Cardiac fibroblast (primary cell): ENCODE measurements at regions not wholly inside any gene's neighbourhood (a gene's known extent, or its start where the extent isn't known, plus 50 kb on each side); places are given as distances from the start of the nearest gene placed in this dataset.
"Not testable (repeated sequence)": the region's sequence is repeated elsewhere in the genome, so short reads cannot be mapped to it uniquely, and the experiment has no call there.

ENCODE experiments used
- DNase-seq, 2 donors: peaks; one replicate each; pipeline versions ENCODE4 v3.0.0 to v3.0.0-alpha.2; 2010; ENCODE audit warnings: low read depth in 2 of 2
- H3K4me3 ChIP-seq, 2 donors: replicated peaks in 1 of 2; 1 replicate in 1 of 2; 2 replicates in 1 of 2; pipeline ENCODE4 v1.5.1; 2011; ENCODE audit warnings: low read depth in 2 of 2, low read length in 2 of 2, mild to moderate bottlenecking in 2 of 2, moderate library complexity in 1 of 2
- CTCF ChIP-seq: IDR thresholded peaks from one replicate; pipeline ENCODE4 v1.5.1; 2011; ENCODE audit warnings: low read depth, mild to moderate bottlenecking, low read length, inconsistent platforms

- no peak for TF ChIP-seq CTCF
- peak; percentile 60 to 83 for DNase-seq
- no peak overlapping the region for H3K4me3 ChIP-seq
Observed at GRCh38 chr17:36850790-36851189, 86.5 kb upstream of the LHX1 start.

- H3K4me3 ChIP-seq: no peak overlapping the region
- DNase-seq: peak in 1 of 2 donors; percentile 51
Observed at GRCh38 chr17:36851250-36851649, 86.0 kb upstream of the LHX1 start.

GRCh38 chr17:36852478-36852877 lies 84.8 kb upstream of the LHX1 start:
- DNase-seq, H3K4me3 ChIP-seq: not testable (repeated sequence)

More at GRCh38 chr17:36851250-36851649, 86.0 kb upstream of the LHX1 start:
- TF ChIP-seq CTCF: no peak

GRCh38 chr17:36854982-36855381 lies 82.3 kb upstream of the LHX1 start:
- H3K4me3 ChIP-seq: no peak overlapping the region
- no peak for TF ChIP-seq CTCF
- DNase-seq: no peak

- no peak for TF ChIP-seq CTCF
- no peak for DNase-seq
- H3K4me3 ChIP-seq: no peak overlapping the region
Observed at GRCh38 chr17:36855459-36855858, 81.8 kb upstream of the LHX1 start.

GRCh38 chr17:36856222-36856621 lies 81.1 kb upstream of the LHX1 start:
- TF ChIP-seq CTCF: no peak
- H3K4me3 ChIP-seq: no peak overlapping the region
- DNase-seq: no peak

GRCh38 chr17:36856903-36857381 lies 80.3 kb upstream of the LHX1 start:
- H3K4me3 ChIP-seq: no peak overlapping the region
- TF ChIP-seq CTCF: no peak
- DNase-seq: no peak
